Erythroblast (primary cell): ENCODE measurements at regions not wholly inside any gene's neighbourhood (a gene's known extent, or its start where the extent isn't known, plus 50 kb on each side); places are given as distances from the start of the nearest gene placed in this dataset.
"Not testable (repeated sequence)": the region's sequence is repeated elsewhere in the genome, so short reads cannot be mapped to it uniquely, and the experiment has no call there.

Experiments used
- DNase-seq, 2 experiments: peaks; one replicate each; lab custom pipeline; 2025; lab: John Stamatoyannopoulos, UW
- GATA1 ChIP-seq: IDR thresholded peaks from 2 replicates; pipeline ENCODE4 v1.6.1; 2011; ENCODE audit warnings: low read depth, mild to moderate bottlenecking, control low read depth, low read length, moderate library complexity
- POLR2A ChIP-seq: IDR thresholded peaks from 2 replicates; pipeline ENCODE4 v1.6.1; 2011; ENCODE audit warnings: mild to moderate bottlenecking, low read length

DNA sequence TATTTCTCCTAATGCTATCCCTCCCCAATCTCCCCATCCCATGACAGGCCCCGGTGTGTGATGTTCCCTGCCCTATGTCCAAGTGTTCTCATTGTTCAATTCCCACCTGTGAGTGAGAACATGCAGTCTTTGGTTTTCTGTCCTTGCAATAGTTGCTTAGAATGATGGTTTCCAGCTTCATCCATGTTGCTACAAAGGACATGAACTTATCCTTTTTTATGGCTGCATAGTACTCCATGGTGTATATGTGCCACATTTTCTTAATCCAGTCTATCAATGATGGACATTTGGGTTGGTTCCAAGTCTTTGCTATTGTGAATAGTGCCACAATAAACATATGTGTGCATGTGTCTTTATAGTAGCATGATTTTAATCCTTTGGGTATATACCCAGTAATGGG lies 51.3 kb upstream of the RIOK2 start:
- DNase-seq = not testable (repeated sequence)

DNA sequence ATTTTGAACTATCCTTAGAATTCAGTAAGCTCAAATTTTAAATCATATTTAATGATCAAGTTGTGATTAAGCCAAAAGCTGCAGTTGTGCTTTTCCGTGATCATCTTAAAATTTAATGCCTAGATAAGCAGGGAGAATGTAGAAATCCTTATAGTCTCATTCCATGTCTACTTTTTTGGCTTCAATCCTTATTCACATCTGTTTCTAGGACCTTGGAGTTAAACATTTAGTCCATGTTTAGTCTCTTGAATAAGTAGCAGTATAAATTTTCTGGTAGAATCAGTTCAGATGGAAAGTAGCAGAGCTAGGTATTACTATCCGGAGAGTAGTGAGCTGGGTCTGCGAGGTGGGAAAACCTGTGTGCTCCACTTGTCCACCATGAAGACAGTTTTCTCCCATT lies 59.3 kb upstream of the RIOK2 start:
- TF ChIP-seq POLR2A = no peak
- no peak for TF ChIP-seq GATA1
- no peak for DNase-seq

DNA sequence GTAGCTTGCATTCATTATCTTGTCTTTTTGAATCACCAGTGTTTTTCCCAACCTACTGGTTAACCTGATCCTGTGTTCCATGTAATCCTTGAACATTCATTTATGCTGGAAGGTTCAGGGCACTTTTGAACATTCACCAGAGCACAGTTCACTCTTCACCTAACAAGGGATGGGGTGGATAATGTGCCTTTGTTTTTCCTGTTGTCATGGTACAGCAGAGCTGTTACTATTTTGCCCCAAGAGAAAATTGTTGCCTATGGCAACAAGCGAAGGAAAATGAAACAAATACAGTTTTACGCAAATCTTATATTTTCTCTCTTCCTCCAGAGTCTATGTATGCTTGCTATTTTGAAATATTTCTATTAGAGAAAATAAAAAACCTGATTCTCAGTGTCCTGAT lies 60.3 kb upstream of the RIOK2 start:
- no peak for TF ChIP-seq POLR2A
- no peak for TF ChIP-seq GATA1
- no peak for DNase-seq

DNA sequence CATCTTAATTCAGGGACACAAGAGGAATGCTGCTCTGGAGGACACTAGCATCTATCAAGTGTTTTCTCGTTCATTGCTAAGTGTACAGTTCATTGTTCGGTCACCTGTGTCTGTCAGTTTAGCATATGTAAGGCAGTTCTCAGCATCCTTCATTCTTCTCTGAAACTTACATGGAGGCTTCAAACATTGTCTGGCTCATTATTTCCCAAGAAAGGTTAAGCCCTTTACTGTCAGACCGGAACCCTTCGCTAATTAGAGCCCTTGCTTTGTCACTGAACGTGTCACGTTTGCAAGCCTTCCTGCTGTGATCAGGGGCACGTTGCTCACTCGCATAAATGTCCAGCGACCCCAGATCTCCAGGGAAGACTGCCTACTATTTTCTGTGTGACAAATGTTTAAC lies 62.3 kb upstream of the RIOK2 start:
- no peak for DNase-seq

DNA sequence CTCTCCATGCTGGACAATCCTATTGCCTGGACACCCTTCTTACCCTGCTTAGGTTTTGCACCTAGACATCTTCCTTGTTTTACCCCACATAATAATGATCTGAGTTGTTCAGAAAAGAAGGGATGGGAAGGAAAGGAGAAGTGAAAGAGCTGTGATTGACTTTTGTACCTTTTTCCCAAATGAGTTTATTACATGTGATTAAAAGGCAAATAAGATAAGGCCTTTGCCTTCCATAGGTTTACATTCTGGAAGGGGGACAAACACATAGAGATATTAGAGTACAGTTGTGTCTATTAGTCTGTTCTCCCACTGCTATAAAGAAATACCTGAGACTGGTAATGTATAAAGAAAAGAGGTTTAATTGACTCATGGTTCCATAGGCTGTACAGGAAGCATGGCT lies 67.1 kb upstream of the RIOK2 start:
- no peak for TF ChIP-seq POLR2A
- TF ChIP-seq GATA1 = no peak
- no peak for DNase-seq

More for the DNA sequence above, 62.3 kb upstream of the RIOK2 start:
- no peak for TF ChIP-seq GATA1
- TF ChIP-seq POLR2A = no peak

DNA sequence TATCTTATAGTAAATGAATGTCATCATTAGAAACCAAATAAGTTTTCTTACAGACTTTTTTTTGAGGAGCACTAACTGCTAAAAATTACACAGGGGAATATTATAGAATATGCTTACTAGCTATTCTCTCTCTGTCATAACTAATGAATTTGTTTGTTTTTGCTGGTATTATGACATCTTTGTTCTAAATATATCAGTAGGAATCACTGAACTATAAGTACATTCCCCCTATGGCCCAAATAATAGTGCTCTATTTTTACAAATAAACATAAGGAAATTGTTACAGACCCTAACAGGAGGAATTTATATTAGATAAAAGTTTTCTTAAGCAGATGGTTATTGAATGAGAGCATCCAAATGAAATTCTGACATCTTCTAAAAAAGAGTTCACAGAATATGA lies 83.0 kb upstream of the RIOK2 start:
- TF ChIP-seq POLR2A (no peak), GATA1 (no peak)
- DNase-seq = no peak

DNA sequence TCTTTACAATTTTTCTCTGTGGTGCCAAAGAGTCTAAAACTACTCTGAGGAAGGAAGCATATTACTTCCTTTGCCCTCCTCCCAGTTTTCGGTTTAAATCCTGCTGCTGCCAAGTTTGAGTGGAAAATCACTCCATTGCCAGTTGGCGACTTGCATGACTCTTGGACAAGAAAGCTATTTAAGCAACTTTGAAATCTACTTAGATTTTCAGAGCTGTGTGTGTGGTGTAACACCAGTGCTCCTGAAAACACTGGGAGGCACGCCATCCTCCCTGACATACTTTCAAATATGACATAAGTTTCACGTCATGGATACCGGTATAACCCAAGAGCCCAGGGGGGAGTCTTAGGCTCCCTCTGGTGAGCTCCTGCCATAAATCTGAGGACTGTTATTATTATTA lies 83.5 kb upstream of the RIOK2 start:
- TF ChIP-seq POLR2A (no peak), GATA1 (no peak)
- DNase-seq = no peak

DNA sequence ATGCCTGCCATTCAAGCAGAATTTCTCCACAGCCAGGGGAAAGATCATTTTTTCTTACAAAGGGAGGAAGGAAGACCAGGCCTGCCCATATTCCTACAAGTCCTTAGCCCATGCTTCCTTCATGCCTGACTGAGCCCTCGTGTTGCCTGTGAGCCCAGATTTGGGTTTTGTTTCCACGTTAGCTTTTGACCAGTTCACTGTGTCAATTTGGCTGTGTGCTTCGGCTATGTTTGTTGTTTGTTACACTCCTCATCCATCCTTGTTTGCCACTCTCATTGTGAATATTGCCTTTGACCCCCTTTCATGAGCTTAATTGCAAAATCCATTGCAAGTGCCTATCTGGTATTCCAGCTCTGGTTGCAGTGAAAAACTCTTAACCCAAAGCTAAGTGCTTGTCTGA lies 84.7 kb upstream of the RIOK2 start:
- TF ChIP-seq GATA1 (no peak), POLR2A (no peak)
- DNase-seq = no peak

DNA sequence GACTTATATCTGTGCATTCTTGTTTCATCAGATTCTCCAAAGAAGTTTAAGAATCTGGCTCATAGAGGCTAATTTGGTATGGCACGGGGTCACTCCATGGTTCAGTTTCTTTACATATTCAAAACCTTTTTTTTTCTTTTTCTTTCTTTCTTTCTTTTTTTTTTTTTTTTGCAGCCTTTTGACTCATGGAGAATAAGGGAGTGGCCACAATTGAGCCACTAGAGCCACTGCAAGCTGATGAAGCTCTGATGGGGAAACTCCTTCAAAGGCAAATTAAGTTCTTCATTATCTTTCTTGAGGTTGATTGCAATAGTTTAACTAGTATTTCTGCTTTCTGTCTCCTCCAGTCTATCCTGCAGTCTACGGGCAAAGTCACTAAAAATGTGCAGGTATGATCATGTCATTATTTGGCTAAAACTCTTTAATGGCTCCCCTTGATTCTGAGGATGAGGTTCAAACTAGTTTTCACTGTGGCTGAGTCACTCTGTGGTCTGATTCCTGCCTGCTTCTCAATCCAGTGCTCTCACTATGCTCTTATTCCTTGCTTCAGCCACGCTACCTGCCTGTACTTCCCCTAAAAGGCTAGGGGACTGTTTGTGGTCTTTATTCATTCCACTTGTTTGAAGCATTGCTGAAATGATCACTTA lies 93.5 kb upstream of the RIOK2 start:
- DNase-seq = no peak
- no peak for TF ChIP-seq POLR2A
- TF ChIP-seq GATA1 = no peak

DNA sequence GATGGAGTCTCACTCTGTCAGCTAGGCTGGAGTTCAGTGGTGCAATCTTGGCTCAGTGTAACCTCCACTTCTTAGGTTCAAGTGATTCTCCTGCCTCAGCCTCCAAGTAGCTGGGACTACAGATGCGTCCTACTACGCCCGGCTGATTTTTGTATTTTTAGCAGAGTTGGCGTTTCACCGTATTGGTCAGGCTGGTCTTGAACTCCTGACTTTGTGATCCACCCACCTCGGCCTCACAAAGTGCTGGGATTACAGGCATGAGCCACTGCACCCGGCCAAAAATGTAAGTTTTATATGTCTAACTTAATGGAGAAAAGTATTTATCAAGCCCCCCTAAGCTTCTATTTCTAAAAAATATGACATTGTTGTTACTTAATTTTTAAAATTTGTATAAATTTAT lies 98.2 kb upstream of the RIOK2 start:
- no peak for DNase-seq
- TF ChIP-seq GATA1 (no peak), POLR2A (no peak)

DNA sequence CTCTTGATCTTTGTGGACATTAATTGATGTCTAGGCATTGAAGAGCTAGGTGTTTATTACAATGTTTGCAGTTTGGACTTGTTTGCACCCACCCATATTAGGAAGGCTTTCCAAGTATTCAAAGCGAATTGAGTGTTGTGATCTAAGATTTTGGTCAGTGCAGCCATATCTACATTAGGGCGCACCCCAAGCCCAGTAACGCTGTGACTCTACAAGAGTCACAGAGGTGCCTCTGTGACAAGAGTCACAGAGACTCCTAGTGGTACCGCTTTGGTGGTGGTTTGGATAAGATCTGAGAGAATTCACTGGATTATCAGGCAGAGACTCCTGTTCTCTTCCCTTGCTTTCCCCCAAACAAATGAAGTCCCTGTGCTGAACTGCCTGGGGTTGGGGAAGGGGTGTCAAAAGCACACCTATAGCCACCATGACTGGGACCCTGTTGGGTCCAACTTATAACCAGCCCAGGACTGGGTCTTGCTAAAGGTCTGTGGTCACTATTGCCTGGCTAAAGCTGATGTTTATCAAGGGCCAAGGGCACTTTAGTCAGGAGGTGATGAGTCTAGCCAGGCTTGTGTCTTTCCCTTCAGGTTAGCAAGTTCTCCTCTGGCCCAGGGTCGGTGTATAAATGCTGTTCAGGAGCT lies 114.1 kb upstream of the RIOK2 start:
- TF ChIP-seq GATA1 (no peak), POLR2A (no peak)
- peak; percentile 22 for DNase-seq

DNA sequence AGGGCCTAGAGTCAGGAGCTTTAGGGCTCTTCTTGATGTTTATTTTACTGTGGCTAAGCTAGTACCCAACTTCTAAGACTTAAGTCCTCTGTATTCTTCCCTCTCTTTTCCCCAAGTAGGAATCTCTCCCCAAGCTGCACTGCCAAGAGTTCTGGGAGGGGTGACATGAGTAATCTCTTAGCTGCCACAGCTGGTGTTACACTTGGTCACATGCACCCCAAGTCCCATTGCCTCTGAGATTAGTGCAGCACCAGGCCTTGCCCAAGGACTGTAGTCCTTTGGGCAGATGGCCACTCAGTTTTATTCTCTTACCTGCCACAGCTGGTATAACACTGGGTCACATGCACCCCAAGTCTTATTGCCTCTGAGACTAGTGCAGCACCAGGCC lies 114.7 kb upstream of the RIOK2 start:
- no peak for DNase-seq
- no peak for TF ChIP-seq POLR2A
- no peak for TF ChIP-seq GATA1

DNA sequence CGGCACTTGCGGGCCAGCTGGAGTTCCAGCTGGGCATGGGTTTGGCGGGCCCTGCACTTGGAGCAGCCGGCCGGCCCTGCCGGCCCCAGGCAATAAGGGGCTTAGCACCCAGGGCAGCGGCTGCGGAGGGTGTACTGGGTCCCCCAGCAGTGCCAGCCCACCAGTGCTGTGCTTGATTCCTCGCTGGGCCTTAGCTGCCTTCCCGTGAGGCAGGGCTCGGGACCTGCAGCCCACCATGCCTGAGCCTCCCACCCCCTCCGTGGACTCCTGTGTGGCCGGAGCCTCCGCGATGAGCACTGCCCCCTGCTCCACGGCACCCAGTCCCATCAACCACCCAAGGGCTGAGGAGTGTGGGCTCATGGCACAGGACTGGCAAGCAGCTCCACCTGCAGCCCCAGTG lies 118.1 kb upstream of the RIOK2 start:
- not testable (repeated sequence) for DNase-seq

DNA sequence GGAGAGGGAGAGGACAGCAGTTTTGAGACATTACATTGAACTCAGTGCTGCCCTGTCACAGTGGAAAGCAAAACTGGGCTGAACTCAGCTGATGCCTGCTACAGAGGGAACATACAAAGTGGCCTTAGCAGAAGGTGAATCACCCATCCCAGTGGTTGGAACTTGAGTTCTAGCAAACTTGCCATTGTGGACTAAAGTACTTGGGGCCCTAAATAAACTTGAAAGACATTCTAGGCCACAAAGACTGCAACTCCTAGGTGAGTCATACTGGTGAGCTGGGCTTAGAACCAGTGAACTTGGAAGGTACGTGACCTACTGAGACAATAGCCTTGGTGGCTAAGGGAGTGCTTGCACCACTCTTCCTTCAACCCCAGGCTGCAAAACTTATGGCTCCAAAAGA lies 155.7 kb upstream of the RIOK2 start:
- TF ChIP-seq GATA1 = no peak
- no peak for TF ChIP-seq POLR2A
- DNase-seq = no peak

DNA sequence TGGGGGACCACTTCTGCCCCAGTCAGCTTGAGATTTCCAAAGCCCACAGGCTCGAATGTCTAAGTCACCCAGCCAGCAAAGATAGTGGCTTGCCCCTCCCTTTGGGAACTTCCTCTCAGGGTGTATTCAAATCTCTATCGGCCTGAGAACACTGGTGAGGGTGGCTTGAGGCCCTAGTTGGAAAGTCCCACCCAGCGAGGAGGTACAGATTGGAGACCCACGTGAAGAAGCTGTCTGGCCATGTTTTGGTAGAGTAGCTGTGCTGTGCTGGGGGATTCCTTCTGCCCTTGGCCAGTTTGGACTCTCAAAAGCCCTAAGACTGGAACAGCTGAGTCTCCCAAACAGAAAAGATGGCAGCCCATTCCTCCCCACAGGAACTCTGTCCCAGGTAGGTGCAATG lies 172.7 kb upstream of the RIOK2 start:
- TF ChIP-seq GATA1 = no peak
- TF ChIP-seq POLR2A = no peak
- DNase-seq = no peak

DNA sequence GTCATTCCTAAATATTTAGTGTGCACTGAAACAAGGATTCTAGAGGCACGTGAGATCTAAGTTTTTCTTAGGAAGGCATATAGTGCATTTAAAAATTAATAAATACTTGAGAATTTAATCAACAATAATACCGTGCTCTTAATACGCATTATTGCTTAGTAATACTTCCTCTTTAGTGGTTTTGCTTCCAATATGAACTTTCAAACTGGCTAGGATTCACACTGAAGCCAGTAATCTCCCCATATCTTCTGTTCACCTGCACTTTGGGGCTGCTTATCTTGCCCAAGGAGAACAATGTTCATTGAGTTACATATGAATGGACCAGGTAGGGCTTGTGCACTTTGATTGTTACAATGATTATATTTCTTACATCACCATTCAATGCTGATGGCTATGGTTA lies 180.5 kb upstream of the RIOK2 start:
- no peak for DNase-seq

More for the DNA sequence above, 180.5 kb upstream of the RIOK2 start:
- TF ChIP-seq POLR2A = no peak
- TF ChIP-seq GATA1 = no peak
